Muscle of arm (tissue), 1 donor: ENCODE measurements at regions not wholly inside any gene's neighbourhood (a gene's known extent, or its start where the extent isn't known, plus 50 kb on each side); places are given as distances from the start of the nearest gene placed in this dataset.

Experiments
- DNase-seq: peaks from one replicate; pipeline ENCODE4 v3.0.0-alpha.2; 2013

DNA sequence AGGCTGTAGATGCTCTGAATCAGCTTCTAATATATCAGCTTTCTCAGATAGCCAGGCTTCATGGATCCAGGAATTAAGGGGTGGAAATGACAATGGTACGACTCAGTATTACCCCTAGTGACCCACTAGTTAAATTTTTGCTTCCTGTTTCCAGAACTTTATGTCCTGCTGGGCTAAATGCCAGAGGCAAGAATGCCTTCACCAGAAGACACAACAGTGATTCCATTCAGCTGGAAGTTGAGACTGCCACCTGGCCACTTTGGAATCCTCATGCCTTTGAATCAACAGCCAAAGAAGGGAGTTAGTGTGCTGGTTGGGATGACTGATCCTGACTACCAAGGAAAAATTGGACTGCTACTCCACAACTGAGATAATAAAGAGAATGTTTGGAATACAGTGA is 239.1 kb downstream of the ASXL3 start:
- DNase-seq, result no peak

DNA sequence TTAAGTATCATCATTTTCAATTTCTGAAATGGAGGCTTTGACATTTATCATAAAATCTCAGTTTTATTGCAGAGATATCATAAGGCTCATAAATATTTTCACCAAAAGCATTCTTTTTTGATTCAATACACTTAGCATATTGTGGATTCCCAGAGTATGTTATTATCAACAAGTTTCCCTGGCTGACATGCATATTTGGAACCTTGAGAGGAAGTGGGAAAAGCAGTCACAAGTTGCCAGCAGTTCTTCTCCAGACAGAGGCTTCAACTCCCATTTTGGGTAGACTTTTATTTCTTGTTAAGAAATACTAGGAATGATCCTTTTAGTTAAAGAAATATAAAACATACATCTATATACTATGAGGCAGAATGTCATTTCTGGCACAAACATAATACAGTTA is 236.5 kb downstream of the ASXL3 start:
- DNase-seq, result no peak

DNA sequence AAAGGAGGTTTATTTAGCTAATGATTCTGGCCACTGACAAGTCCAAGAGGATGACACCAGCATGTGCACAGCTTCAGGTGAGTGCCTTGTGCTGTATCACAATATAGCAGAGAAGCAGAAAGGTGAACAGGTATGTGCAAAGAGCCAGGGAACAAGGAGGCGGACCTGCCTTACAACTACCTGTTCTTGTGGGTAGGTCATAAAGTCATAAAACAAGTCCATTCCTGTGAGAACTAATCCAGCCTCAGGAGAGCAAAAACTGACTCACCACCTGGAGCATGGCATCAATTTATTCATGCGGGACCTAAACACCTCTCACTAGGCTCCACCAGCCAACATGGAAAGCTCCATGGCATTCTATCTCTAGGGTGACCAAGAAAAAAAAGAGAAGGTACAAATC is 234.2 kb downstream of the ASXL3 start:
- DNase-seq, result no peak

DNA sequence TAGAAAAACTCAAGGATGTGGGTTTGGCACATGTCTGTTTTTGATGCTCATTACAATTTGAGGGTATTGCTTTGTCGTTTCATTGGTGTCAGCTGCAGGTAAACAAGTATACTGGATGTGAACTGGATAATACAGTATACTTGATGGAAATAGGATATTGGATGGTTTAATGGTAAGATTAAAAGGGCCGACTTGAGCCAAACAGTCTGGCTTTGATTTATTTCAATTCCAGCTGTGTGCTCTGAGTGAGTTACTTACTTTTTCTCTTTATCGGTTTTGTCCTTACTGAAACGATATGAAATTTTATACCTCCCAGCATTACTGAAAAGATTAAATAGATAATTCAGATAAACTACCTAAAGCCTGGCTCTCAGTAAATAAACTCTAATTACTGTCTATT is 227.6 kb downstream of the ASXL3 start:
- DNase-seq, result no peak

DNA sequence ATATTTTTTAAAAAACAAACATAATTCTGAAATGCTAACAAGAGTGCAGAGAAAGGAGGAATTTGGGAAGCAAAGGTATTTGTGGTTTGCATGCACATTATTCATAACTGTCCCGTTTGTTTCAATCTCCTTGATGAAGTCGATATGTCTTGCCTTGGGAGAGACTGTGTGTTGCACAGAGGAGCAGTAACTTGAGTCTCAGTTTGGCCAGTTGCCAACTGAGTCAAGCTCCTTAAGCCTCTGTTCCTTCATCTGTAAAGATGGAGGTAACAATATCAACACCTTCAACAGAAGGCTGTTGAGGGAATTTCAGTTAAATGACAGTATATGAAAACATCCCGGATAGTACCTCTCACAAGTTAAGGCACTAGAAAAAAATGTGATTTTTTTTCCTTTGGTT is 226.2 kb downstream of the ASXL3 start:
- DNase-seq, result peak; percentile 43

DNA sequence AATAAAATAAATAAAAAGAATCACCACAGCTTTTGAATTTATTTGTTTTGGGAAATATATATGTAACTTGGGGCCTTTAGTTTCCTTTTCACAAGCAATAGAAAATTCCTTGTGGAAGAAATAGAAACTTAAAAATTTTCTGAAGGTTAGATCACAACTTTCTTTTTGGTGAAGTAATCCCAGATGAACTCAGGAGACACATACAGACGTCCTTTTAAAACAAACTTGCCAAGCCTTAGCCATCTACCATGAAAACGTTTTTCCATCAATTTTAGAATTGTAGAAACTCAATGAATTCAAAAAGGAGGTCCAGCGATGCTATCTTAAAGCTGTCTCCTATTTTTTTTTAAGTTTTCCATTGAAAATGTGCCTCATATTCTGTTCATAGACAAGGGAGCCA is 225.6 kb downstream of the ASXL3 start:
- no peak for DNase-seq

DNA sequence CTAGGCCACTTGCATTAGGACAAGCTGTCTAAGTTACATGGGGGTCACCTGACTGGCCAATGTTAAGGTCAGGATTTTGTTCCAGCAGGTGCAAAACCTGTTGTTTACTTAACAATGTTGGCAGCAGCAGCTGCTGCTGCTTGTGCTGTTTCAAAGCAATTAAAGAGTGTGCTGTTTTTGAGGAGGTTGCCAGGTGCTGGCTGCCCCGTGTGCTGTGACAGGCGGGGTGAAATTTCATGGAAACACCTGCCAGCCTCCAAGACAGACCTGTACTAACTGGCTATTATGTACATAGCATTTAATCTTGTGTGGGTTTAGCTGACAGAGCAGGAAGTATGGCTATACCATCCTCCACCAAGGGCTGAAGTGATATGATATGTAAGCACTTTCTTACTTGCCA is 224.9 kb downstream of the ASXL3 start:
- no peak for DNase-seq
